GM19463 (cell line): ENCODE measurements at regions not wholly inside any gene's neighbourhood (a gene's known extent, or its start where the extent isn't known, plus 50 kb on each side); places are given as distances from the start of the nearest gene placed in this dataset.

Source experiments
- ATAC-seq: cut with Tn5 transposase; IDR thresholded peaks from one replicate; pipeline ENCODE4 v1.9.1; 2021; ENCODE audit warnings: mild to moderate bottlenecking, moderate library complexity; ENCODE audit not compliant: unreplicated experiment

DNA sequence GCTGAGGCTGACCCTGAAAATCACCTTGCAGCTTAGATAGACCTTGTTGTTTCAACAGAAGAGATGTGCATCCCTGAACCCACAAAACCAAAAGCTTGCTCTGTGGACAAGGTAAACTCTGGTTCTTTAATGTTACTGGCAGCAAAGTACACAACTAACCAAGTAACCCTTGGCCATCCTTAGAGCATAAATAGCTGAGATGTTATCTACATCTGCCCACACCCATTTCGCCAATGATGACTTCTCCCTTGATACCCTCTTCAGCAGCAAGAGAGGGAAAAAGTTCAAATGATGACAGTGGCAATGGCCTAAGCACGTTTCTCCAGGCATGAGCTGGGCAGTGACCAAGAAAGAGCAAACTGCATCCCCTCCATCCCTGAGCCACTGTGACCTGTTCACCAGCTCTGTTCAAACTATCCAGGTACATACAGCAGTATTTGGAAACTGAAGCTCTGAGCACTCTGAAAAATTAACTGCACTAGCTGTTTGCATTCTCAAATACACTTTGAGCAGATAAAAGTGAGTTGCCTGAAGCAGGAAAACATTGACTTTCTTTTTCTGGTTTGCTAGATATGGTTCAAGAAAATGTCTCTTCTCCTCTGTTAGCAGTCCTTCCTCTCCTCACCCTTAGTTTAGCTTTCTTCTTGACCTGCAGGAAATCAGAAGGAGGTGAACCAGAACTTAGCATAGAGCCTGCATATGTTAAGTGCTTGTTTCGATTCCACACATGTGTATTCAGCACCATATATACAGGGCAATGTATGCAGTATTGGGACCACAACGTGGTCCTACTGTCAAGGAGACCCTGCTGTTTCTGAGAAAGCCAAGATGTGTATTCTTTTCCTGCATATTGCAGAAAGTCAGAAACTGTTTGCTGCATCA lies 231.7 kb downstream of the FOXO1 start:
- no peak for ATAC-seq

DNA sequence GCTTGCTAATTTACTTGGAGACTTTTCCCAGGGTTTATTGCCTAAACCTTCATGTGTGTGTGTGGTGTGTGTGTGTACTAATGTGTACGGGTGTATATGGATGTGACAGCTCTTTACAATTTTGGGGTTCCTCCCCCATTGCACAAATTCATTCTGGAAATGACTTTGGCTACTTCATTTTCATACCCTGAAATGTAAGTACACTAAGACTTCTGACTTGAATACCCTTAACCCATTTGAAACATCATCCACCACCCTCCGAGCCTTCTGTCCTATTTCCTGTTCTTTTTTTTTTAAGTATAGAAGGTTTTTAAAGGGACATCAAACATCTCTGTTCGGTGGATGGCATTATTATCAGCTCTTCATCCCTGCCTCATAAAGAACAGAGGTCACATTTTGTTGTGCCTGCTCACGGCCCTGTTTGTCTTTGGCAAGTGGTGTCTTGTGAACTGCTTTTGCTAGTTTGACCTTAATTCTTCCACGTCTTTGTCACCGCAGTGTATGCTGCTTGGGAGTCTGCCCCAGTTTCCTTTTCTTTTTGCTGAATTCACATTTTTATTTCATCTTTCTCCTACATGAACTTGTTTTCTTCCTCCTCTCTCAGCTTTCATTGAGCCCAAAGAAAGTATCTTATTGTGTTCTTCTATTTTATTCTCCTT lies 228.3 kb downstream of the FOXO1 start:
- ATAC-seq: no peak

DNA sequence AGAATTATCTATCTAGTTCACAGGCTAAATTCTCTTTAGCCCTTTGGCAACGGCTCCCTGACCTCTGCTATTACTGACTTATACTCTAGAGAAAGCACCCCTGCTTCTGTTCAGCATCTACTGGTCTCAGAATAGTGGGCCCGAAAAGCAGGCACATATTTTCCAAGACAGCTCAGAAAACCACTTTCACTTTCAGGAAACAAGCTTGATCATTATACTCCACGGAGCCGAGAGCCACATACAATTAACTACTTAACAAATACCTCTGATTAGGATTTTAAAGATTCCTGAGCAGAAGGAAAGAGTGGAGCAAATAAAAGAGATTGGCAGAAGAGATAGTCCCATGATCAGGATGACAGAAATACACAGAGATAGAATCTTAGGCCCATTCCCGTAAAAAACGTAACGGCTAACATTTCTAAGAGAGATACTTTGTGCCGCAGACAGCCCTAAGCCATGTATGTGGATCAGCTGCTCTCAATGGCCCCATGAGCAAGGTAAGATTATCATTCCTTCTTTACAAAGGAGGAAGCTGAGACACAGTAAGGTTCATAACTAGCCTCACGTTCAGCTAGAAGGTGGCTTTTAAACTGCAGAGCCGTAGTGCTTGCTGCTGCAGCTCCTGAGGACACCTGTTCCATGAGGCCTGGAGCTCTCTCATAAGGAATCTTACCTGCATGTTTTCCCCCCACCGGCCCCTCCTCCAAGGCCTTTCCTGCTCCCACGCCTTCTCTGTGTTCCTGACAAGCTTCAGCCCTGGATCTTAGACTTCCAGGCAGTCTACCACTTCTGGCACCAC lies 227.2 kb downstream of the FOXO1 start:
- ATAC-seq: no peak

DNA sequence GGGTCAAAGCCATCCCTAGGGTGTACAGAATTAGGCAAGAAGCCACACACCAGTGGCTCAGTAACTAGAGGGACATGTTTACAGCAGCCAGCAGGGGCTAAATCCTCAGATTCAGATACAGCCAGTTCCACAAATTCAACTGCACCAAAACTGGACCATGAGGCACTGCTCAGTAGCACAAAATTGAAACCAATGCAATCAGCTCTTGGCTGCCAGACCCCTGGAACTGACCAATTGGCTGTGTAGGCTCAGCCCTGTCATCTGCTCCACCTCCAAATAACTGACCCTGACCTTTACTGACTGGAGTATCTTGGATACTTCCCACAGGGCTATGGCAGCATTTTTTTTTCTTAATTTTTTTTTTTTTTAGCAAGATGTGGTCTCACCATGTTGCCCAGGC lies 226.5 kb downstream of the FOXO1 start:
- no peak for ATAC-seq

DNA sequence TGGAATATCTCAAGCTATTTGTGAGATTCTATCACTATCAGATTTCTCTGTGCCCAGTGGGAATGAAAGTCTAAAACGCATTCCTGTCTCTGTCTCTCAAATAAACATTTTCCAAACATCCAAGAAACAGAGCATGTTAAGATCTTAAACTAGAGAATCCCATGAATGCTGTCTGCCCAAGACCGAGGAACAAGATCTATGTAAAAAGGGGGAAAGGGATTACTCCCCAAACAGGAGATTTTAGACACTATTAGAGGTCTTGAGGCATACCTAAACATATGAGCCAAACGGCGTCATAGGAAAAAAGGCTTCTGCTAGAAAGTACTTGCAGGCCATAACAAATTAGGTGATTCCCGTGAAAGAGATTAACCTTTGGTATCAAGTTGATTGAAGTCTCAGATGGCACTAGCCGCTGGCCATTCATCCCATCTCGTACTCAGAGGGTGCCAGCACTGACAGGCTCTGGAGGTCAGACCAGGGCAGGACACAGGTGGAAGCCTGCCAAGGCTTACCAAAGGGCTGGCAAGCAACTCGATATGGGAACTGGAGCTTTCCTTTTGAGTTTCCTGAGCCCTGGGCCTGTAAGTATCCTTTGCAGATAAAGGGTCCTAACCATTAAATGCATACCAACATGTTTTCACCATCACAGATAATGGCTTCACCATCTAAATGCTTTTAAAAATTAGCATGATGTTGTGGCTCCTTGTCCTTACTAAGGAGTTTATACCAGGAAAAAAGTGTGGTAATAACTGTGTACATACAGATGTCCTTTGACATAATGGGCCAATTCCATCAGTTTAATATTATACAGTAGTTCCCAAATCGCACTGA lies 225.2 kb downstream of the FOXO1 start:
- ATAC-seq: no peak

DNA sequence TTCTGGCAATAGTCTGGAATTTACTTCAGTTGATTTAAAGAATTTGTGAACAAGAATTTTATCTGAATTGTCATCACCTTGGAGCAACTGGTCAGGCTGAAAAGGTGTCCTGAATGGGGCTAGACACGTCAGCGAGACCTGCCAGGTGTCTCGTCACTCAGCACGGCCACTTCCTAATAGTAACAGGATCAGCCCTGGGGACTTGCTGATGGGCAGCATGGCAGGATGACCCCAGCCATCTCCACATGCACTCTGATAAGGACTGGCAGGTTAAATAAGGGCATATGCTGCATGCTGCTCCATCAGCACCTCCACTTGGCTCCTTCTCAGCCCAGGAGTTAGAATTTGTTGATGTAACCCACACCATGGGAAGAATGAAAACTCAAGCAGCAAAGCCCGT lies 224.2 kb downstream of the FOXO1 start:
- no peak for ATAC-seq

DNA sequence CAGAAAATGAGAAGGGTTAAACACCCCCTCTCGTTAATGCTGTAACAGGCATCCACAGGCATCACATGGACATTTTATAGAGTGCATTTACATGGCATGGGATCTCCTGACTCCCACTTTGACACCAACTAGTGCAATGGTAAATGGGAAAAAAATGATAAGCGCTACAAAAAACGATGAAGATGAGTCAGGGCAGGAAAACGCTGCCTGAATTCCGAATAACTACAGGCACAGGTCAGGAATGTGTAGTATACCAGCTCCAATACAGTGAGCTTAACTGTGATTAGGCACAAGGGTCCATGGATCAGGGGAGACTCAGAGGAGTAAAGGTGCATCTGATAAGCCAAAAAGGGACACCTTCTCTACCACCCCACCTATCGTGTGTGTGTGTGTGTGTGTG lies 223.6 kb downstream of the FOXO1 start:
- no peak for ATAC-seq

DNA sequence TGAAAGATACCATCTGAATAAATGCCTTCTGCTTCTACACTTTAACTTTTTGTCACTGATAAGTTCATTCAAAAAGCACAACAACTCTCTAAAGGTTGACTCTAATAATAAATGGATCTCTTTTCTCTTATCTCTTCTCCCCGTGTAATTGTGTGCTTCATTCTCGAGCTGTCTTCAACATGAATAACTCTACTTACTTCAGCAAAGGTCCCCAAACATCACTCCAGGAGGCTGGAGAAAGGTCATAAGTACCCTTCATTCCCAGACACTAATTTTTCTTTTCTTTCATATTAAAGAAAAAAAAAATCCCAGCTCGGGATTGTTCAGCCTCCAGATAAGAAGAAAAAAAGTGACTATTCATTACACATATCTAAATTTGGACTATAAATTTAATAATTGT lies 222.2 kb downstream of the FOXO1 start:
- ATAC-seq: no peak

DNA sequence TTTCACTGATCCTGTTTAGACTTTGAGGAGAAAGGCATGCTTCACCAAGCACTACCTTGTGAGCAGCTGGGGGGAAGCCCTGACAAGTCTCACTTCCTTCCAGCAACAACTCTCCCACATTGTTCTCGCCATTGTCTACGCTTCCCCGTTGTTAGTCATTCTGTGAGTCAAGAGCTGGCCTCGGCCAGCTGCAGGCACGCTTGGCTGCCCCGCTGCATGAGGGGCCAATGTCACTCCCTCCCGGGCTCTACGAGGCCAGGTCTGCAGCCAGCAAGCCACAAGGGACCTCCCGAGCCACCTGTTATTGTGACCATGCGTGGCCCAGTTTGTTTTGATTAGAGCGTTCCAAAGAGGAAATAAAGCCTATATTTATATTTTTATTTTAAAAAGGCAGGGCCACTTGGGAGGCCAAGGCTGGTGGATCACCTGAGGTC lies 220.9 kb downstream of the FOXO1 start:
- peak; percentile 98 for ATAC-seq

DNA sequence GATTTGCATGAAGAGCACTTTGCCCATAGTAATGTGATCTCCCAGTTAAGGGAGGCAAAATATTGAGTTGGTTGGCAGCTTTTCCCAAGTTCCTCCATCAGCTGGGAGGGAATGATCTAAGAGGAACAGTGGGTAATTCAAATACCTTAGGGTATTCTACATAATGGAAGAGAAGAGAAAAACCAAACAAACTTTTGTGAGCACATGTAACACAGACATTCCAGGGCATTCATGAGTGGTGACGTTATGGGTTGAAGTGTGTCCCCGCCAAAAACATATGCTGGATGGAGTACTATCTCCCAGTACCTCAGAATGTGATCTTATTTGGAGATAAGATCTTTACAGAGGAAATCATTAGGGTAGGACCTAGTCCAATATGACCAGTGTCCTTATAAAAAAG lies 220.1 kb downstream of the FOXO1 start:
- ATAC-seq: no peak

DNA sequence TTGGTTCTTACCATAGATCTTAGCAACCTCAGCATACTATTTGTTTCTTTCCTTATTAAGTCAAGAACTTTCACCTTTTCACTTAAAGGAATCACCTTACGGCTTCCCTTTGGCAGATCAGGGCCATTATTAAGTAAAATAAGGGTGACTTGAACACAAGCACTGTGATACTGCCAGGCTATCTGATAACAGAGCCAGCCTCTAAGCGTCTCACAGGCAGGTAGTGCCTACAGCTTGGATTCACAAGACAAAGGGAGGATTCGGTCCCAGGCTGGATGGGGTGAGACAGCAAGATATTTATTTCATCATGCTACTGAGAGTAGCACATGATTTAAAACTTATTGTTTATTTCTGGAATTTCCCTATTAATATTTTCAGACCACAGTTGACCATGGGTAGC lies 218.6 kb downstream of the FOXO1 start:
- ATAC-seq: no peak

DNA sequence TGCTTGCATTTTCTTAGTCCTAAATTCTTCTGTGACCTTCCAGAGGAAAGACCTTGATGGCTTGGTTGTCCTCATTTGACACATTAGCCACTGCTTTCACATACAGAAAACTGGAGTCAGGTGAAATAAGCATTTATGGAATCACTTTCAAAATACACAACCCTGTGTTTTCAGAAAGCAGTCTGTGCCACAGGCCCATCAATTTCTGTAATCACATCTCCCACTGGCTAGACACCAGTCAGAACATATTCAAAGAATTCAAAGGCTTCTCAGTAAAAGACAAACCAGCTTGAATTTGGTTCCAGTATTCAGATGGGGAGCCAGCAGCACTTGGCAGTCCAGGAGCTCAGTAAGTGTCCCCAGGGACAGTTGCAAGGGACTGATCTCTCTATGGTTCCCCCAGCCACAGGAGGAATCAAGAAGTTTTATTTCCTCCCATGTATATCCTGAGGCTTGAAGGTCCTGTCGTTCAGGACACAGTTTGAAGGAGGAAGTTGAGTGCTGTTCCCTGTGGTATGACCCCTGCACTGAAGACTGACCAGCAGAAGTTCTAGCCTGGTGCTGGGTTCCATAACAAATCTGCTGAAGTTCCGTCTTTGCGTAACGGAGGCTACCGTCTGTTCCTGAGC lies 214.3 kb downstream of the FOXO1 start:
- no peak for ATAC-seq

DNA sequence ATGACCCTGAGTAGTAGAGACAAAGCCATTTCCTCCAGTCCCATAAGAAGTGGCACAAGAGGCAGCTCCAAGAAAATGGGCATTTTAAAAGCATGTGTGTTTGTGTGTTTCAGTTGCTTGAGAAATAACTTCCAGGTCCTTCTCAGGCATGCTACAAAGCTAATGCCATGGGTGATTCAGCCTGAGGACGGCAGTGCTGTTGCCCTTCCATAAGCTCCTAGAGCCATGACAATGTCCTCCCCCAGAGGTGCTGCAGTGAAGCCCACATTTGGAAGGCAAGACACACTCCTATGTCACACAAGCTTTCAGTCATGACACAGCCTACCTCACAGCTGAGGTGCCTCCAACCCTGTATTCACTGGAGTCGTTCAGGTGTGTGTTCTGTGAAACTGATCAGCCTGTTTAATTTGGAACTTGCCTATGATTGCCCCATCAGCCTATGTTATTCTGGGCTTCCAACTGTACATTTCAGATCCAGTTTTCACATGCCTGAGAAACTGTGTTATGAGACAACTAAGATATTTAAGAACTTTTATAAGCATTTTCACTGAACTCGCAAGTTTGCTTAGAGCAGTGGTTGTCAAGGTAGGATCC lies 213.6 kb downstream of the FOXO1 start:
- ATAC-seq: no peak

DNA sequence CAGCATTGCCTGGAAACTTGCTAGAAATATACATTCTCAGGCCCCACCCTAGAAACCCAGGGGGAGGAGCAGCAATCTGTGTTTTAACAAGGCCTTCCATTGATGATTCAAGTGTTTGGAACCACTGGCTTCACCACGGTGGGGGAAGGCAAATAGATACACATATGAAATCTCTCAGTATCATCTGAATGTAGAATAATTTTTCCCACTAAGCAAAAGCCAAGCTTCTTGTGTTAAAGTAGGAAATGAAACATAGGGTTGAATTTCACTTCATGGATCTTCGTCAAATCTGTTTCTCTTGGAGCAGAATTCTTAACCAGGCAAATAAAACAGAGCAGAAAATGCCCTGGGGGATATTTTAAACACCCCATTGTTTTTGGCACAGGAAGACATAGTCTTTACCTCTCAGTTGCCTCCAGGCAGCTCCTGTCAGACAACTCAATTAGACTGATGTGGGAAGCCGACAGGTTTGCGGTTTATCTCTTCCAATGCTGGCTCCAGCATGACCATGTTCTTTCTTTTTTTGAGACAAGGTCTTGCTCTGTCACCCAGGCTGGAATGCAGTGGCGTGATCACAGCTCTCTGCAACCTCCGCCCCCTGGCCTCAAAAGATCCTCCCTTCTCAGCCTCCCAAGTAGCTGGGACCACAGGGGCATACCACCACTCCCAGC lies 213.0 kb downstream of the FOXO1 start:
- no peak for ATAC-seq

DNA sequence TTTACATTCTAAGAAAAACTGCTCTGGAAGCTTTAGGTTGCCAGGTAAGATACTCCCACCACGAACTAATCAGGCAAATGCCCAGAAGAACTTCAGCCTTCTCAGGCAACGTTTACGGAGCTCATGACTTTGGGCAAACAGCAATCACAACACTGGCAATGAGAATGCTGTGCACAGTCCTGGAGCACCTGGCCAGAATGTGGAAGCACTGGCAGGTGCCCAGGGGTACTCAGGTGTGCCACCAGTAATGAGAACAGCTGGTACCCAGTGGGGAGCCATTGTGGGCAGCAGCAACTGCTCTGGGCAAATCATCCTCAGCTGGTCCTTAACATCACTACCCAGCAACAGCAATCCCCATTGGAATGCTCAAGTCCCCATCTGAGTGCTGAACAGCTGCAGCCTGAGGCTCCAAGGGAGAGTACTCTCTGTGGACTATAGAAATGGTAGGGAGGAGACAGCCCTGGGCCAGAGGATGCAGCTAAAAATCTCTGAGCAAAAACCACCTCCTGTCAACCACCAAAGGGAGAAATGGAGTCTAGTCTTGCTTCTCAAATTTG lies 210.0 kb downstream of the FOXO1 start:
- ATAC-seq: no peak

DNA sequence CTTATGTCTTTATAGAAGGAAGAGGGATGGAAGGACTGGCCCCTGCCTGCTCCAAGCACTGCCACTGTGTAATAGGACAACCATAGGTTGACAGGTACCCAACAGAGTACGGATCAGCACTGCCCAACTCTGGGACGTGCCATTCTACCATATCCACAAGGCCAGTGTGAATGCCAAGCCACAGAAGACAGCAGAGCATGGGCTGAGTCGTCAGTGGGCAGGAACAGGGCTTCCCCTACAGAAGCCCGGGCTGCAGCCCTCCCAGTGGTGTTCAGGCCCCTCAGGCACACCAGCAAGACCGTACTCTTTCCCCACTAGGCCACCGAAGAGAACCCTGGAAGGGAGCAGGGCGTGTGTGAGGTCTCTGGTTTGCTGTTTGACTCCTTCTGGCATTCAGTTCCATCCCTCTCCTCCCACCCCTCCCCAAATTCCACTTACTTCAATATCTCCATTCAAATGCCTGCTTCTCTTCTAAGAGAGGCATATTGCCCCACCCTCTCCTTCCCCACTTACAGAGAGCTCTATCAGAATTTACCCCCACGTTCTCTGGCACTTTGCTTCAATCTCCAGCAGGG lies 209.4 kb downstream of the FOXO1 start:
- ATAC-seq: no peak

DNA sequence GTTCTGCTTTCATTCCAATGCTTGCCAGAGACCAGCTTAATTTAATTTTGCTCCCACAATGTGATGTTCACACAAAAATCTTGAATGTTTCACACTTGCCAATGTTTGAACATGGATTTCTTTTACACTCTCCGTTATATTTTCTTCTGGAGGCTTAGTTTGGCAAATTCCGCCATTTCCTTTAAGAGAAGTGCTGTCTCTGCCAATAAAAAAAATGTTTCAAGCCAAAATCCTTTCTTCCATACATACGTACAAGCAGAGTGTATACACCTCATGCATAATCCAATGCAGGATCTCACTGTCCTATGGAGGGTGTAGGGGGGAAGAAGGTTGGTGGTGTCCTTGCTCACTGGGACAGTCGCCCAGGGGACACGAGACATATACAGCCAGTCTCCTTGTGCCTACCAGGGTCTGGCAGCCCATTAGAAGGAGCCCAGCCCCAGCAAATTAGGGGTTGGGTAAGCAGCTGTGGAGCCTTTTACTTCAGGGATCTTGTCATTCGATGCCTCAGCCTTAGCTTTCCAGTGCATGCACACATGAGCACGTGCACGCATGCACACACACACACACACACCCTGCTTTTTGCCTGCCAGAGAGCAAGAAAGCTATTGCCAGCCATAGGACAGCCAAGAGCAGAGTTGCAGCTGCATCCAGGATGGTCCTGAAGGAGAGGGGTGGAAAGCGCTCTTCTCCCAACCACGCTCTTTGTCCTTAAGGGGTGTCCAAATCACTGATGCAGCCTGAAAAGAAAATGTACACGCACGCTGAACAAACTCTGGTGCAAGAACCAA lies 208.3 kb downstream of the FOXO1 start:
- ATAC-seq: no peak

DNA sequence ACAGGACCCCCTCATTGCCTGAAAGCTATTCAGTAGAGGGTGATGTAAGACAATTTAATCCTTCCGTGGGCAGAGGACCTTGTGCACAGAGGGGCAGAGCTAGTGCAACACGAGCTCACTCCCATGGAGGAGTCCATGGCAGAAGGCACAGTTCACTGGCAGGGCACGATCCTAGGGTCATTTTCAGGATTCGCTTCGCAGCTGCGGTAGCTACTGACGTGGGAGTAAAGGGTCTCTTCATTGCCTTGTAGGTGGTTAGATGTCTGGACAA lies 207.8 kb downstream of the FOXO1 start:
- no peak for ATAC-seq
